MCF 10A (cell line): ENCODE measurements at regions not wholly inside any gene's neighbourhood (a gene's known extent, or its start where the extent isn't known, plus 50 kb on each side); places are given as distances from the start of the nearest gene placed in this dataset.
A peak's percentile ranks its signal among the peaks of the same experiment; 100 is the strongest.

ENCODE experiments used
- BruUV-seq: library from RNA; stranded (reverse); fragments of 400-500 nt; replicated peaks from 2 replicates; lab custom pipeline; 2021; lab: Mats Ljungman, UMichigan
- CTCF ChIA-PET: fragments of 300-600 bp; sonication (Branson Sonifier 250); formaldehyde crosslinking; extraction: SDS; loops from one replicate; lab custom pipeline; 2021; ENCODE audit warnings: antibody characterized with exemption, inconsistent platforms; lab: Yijun Ruan, JAX
- POLR2A ChIA-PET: fragments of 300-600, 350-650 bp; sonication (Branson Sonifier 250); formaldehyde crosslinking; extraction: SDS; loops from one replicate; lab custom pipeline; 2020; ENCODE audit warnings: antibody characterized with exemption, inconsistent platforms; lab: Yijun Ruan, JAX
- DNase-seq: peaks from one replicate; pipeline ENCODE4 v3.0.0-alpha.2; 2018; ENCODE audit not compliant: unreplicated experiment
- H3K27ac Mint-ChIP-seq: one replicate; pipeline ENCODE4 v1.8.0; 2022; ENCODE audit warnings: mild to moderate bottlenecking, low read depth, mixed read lengths; ENCODE audit not compliant: unreplicated experiment
- H3K27me3 Mint-ChIP-seq: one replicate; pipeline ENCODE4 v1.8.0; 2022; ENCODE audit warnings: mixed read lengths; ENCODE audit not compliant: insufficient read depth, unreplicated experiment
- H3K36me3 Mint-ChIP-seq: one replicate; pipeline ENCODE4 v1.8.0; 2022; ENCODE audit warnings: mild to moderate bottlenecking, moderate library complexity, mixed read lengths; ENCODE audit not compliant: insufficient read depth, unreplicated experiment
- H3K4me1 Mint-ChIP-seq: one replicate; pipeline ENCODE4 v1.8.0; 2022; ENCODE audit warnings: mixed read lengths; ENCODE audit not compliant: insufficient read depth, unreplicated experiment
- H3K4me3 Mint-ChIP-seq: one replicate; pipeline ENCODE4 v1.8.0; 2022; ENCODE audit warnings: mild to moderate bottlenecking, moderate library complexity, mixed read lengths; ENCODE audit not compliant: unreplicated experiment
- H3K9me3 Mint-ChIP-seq: one replicate; pipeline ENCODE4 v1.8.0; 2022; ENCODE audit warnings: mixed read lengths; ENCODE audit not compliant: unreplicated experiment
- CTCF ChIP-seq: fragments of 200-600 bp; IDR thresholded peaks from one replicate; pipeline ENCODE4 v1.8.0; 2022; ENCODE audit warnings: antibody characterized with exemption, mild to moderate bottlenecking; ENCODE audit not compliant: unreplicated experiment
- intact Hi-C: fragments of 100-400 bp; cut with micrococcal nuclease; formaldehyde crosslinking; loops from 2 replicates; pipeline ENCODE4 v1.14.1; 2022

DNA sequence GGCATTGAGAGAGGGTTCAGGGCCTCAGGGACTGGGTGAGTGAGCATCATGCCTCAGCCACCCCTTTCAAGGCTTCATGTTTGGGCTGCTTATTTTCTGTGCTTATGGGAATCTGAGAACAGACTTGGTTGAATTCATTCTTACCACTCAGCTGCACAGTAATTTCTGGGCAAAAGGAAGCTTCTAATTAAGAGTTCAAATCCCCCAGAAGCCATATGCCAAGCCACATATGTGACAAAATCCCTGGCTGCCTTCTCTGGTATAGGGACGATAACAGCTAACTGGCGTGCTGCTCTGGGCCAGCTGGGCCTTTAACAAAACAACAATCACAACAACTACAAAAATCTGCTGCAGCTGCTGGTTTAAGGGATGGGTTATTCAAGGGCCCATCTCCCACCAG is 181.0 kb upstream of the ANKRD28 start:
- Mint-ChIP-seq H3K4me1 (peaks cover 21% of the 10 kb centered on the region), H3K27ac (no peak overlapping the region), H3K27me3 (no peaks in the 10 kb centered on the region), H3K36me3 (no peaks in the 10 kb centered on the region), H3K9me3 (no peaks in the 10 kb centered on the region), H3K4me3 (no peak overlapping the region)
- no TSS peak for BruUV-seq
- DNase-seq: no peak
- TF ChIP-seq CTCF: no peak
- intact Hi-C loops: no loop called here
- POLR2A ChIA-PET: interaction anchor here (0.7 kb wide), 1 partner anchor 47 kb away, joined by 3 read pairs; no protein-coding TSS in a partner anchor
- CTCF ChIA-PET: no interaction called here

GRCh38 chr3:15979495-15979894 is 181.7 kb upstream of the ANKRD28 start:
- H3K9me3 Mint-ChIP-seq: no peaks in the 10 kb centered on the region
- BruUV-seq: no TSS peak
- CTCF ChIA-PET: no interaction called here
- intact Hi-C loops: no loop called here
- H3K4me1 Mint-ChIP-seq: peaks cover 28% of the 10 kb centered on the region
- no peaks in the 10 kb centered on the region for H3K27me3 Mint-ChIP-seq
- no peaks in the 10 kb centered on the region for H3K36me3 Mint-ChIP-seq
- DNase-seq: no peak
- POLR2A ChIA-PET: interaction anchor here (0.7 kb wide), 1 partner anchor 47 kb away, joined by 3 read pairs; no protein-coding TSS in a partner anchor
- no peak overlapping the region for H3K27ac Mint-ChIP-seq
- no peak for TF ChIP-seq CTCF
- no peak overlapping the region for H3K4me3 Mint-ChIP-seq

GRCh38 chr3:15979900-15980299 is 182.1 kb upstream of the ANKRD28 start:
- Mint-ChIP-seq H3K27me3 (no peaks in the 10 kb centered on the region), H3K36me3 (no peaks in the 10 kb centered on the region), H3K9me3 (no peaks in the 10 kb centered on the region), H3K27ac (no peak overlapping the region), H3K4me3 (no peak overlapping the region), H3K4me1 (peaks cover 30% of the 10 kb centered on the region)
- ChIA-PET CTCF (no interaction called here), POLR2A (no interaction called here)
- no peak for TF ChIP-seq CTCF
- DNase-seq: no peak
- intact Hi-C loops: no loop called here
- no TSS peak for BruUV-seq

DNA sequence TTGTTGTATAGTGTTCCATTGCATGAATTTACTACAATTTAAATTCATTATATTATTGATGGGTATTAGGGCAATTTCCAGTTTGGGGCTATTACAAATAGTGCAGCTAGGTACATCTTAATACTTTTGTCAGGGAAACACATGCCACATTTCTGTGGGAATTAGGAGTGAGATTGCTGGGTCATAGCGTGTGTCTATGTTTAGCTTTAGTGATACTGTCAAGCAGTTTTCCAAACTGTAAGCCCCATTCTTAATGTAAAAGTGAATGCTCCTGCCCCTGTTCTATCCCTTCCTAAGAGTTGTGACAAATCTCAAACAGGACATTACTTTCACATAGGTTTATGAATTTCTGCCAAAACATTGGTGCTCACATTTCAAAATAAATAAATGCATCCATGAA is 184.5 kb upstream of the ANKRD28 start:
- no peaks in the 10 kb centered on the region for H3K27me3 Mint-ChIP-seq
- intact Hi-C loops: loop anchor here (2.0 kb wide), 1 partner anchor 123 kb away; no protein-coding TSS in a partner anchor
- peak overlapping the region; percentile 69 for H3K4me3 Mint-ChIP-seq
- TF ChIP-seq CTCF: no peak
- no peak for DNase-seq
- H3K36me3 Mint-ChIP-seq: no peaks in the 10 kb centered on the region
- CTCF ChIA-PET: interaction anchor here (0.6 to 1.2 kb wide), 6 partner anchors 52 to 279 kb away, joined by 3 to 6 read pairs (median 4); no protein-coding TSS in a partner anchor
- no TSS peak for BruUV-seq
- H3K9me3 Mint-ChIP-seq: no peaks in the 10 kb centered on the region
- POLR2A ChIA-PET: interaction anchor here (0.6 to 1.9 kb wide), 24 partner anchors 9 to 197 kb away, joined by 3 to 9 read pairs (median 4); partner anchors contain the start of gene ANKRD28
- peaks cover 23% of the 10 kb centered on the region for H3K4me1 Mint-ChIP-seq
- peak overlapping the region; percentile 96 for H3K27ac Mint-ChIP-seq
